Activated CD8-positive, alpha-beta memory T cell treated with anti-CD3 and anti-CD28 coated beads for 1 hour (primary cell): ENCODE measurements at regions not wholly inside any gene's neighbourhood (a gene's known extent, or its start where the extent isn't known, plus 50 kb on each side); places are given as distances from the start of the nearest gene placed in this dataset.
A peak's percentile ranks its signal among the peaks of the same experiment; 100 is the strongest.
"Not testable (repeated sequence)": the region's sequence is repeated elsewhere in the genome, so short reads cannot be mapped to it uniquely, and the experiment has no call there.

Source experiments
- DNase-seq, 2 donors: peaks; one replicate each; pipeline ENCODE4 v3.0.0-alpha.2; 2020; ENCODE audit warnings: low read depth in 1 of 2; ENCODE audit errors: extremely low read depth in 1 of 2

DNA sequence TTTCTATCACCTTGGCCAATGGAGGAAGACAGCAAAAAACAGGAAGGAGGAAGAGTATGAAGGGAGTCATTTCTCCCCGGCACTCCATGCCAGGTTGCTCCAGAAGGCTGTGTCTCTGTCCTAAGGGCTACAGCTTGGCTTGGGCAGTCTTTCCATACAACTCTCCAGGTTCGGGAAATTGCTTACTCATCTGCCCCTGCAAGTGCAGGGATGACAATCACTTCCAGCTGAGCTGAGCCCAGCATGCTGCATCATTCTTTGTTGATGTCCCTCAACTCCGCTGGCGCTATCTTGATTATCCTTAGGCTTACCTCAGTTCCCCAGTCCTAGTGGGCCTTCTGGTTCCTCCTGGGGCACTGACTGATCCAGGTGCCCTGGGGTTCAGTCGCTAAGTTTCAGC, 86.9 kb upstream of the COPS8 start:
- DNase-seq = no peak

DNA sequence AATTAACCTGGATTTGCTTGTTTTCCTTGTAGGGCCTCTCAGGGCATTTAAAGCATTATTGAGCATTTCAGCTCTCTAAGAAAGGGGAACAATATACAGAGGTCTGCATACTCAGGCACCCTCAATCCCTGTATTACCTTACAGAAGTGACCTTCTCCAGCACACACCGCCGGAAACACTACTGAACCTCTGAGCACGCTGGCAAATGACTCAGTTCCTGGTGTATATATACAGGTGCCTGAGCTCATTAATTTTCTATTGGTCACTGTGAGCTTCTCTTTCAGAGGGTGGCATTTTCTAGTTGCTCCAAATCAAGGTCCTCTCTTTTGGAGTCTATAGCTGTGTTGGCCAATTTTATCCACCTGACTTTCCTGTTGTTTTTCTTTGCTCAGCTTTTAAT, 85.2 kb upstream of the COPS8 start:
- DNase-seq = no peak

DNA sequence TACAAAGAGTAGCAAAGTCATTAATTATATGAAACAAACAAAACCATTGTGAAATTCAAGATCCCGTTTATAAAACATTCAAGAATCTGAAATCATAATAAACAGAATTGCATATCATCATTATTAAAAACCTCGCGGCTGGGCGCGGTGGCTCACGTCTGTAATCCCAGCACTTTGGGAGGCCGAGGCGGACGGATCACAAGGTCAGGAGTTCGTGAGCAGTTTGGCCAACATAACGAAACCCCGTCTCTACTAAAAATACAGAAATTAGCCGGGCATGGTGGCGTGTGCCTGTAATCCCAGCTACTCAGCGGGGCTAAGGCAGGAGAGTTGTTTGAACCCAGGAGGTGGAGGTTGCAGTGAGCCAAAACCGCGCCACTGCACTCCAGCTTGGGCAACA, 80.3 kb upstream of the COPS8 start:
- not testable (repeated sequence) for DNase-seq

GRCh38 chr2:237011206-237011795, 74.4 kb upstream of the COPS8 start:
- DNase-seq = no peak

DNA sequence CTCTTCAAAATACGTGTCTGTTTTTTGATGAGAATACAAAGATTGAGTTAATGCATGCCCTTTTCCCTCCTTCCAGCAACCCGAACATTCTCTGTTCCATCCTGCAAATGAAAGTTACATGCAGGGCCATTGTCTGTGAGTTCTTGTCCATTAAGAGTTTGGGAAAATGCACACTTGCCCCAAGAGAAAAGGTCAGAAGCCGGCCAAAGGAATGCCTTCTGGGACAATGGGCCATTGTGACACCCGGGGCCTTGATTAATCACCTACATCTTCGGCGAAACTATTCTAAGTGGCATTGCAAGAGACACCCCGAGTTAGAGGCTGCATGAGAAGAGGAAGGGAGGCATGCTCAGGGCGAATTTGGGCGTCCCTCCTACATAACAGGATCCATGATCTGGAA, 73.7 kb upstream of the COPS8 start:
- DNase-seq = no peak

- DNase-seq = no peak
Observed at GRCh38 chr2:237012577-237013267, 73.0 kb upstream of the COPS8 start.

DNA sequence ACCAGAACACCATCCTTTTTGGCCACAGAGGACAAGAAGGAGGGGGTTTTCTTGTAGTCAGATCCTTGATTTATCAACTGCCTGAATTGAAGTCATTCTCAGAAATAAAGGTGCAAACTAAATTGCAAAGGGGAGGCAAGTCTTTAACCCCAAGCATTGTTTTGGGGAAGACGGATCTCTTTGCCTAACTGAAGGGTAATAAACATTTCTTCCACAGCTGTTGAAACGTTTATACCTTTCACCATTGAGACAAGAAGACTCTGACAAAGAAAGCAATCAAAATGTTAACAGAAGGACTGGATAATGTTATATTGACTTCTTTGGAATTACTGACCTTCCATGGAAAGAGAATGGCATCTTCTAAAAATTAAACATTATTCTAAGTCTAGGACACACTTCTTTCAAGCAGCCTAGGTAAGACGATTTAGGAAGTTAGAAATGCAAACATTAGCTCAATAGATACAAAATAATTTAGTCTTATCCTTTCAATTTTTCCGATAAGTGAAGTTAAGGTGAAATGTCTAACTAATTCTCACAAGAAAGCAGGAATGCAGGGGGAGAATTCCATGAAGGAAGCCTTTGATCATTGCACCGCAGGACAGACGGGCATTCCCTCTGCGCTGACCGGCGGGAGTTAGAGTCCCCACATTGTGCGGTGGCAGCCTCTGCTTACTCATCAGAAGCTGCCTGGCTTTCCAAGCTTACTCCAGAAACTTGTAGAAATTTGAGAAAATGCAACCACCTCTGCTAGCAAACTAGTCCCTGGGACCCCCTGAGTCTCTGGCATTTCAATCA, 69.4 kb upstream of the COPS8 start:
- no peak for DNase-seq

DNA sequence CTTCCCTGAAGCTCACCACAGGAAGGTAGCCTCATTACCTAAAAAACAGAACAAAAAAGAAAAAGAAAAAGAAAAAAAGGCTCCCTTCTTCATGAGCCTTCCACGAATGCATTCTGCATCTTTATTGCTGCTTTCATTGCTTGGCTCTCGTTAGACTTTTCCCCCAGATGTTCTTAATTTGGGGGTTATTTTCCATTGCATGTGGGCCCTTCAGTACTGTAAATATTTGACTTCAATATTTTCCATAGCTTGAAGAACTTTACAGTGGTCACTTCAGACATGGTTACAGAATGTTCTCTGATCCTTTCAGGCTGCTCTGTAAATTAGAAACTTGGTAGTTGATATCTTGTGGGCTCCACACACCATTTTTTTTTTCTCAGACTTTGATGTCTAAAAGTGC, 65.6 kb upstream of the COPS8 start:
- DNase-seq = no peak

GRCh38 chr2:237022533-237022932, 63.2 kb upstream of the COPS8 start:
- DNase-seq = no peak

DNA sequence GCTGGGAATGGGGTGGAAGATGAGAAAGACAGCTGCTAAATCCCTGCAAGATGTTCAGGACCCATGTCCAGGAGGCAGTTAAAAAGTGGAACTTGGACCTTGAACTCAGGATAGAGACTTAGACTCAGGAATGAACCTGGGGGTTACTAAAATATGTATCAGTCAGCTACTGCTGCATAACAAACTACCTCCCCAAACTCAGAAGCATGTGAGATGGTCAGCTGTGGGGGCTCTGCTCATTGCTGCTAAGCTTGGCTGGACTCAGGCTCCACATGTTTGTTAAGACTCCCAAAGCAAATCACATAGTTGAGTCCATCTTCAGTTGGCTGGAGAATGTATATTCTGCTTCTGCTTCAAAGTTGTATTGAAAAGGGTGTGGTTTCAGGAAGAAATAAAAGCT, 61.4 kb upstream of the COPS8 start:
- no peak for DNase-seq

GRCh38 chr2:237025090-237025865, 60.4 kb upstream of the COPS8 start:
- DNase-seq = no peak

DNA sequence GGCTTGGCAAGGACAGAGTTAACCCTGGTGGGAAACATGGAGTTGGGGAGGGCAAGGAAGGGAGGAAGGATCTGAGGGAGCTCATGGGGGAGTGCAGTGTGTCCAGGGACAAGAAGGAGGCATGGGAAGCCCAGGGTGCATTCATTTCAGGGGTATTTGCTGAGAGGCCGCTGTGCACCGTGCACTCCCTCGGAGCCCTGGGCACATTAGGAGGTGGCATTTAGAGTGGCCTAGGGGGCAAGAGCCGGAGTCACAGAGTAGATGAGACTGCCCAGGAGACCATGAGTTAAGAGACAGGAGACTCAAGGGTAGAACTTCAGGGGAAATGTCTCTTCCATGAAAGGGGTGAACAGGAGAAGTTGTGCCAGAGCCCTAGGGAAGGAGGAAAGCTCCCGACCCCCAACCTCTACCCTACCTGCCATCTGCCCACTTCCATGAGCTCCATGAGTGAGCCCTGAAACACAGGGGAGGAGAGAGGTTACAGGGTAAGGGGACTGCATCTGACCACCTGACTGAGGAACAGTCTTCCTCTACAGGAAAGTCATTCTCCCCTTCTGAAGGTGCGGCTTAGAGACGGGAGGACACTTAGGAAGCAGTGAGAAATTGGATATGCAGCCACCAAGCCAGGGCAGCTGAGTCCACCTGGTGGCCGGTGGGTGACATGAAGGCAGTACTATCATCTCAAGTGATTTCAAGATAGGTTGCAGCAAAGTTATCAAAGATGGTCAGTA, 58.5 kb upstream of the COPS8 start:
- peak; percentile 3 to 27 for DNase-seq

DNA sequence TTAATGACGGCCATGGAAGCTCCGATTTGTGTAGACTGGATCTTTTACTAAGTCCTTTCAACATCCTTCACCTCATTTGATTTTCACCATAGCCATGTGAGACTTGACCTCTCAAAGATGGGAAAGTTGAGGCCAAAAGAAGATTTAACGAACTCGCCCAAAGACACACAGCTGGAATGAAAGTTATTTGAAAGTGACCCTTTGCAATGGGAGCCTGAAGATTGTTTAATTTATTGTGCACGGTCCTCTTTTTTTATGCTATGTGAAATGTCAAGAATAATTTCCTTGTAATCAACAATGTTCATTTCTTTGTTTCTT, 58.0 kb upstream of the COPS8 start:
- DNase-seq = no peak

- no peak for DNase-seq
Observed at GRCh38 chr2:237030382-237030781, 55.3 kb upstream of the COPS8 start.

- DNase-seq = no peak
Observed at GRCh38 chr2:237033536-237034060, 52.1 kb upstream of the COPS8 start.

DNA sequence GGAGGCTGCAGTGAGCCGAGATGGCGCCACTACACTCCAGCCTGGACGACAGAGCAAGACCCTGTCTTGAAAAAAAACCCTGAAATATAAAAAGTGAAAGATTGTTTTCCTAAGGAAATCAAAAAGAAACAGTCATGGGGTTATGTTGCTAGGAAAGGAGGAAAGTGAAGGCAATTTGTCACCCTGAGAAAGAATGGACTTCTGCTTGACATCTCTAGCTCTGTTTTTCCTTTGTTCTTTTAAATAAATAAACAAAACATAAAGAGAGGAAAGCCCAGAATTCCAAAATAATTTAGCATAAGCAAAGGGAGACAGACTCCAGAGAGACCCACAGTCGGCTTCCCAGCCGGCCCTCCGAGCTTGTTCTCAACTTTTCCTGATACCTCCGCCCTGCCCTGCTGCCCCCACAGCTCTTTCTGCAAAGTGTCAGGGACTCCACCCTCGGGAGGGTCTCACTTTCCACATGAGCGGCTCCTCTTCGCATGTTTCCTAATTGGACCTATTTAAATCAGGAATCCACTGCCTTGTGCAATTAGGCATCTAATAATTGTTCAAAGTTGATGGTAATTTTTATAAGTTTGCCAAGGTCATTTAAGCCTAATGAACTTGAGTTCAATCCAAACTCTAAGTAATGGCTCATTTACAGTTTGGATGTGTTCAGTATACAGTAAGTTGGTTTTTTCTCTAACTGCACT, 49.8 kb upstream of the COPS8 start:
- no peak for DNase-seq
